H1 (cell line): ENCODE measurements at regions not wholly inside any gene's neighbourhood (a gene's known extent, or its start where the extent isn't known, plus 50 kb on each side); places are given as distances from the start of the nearest gene placed in this dataset.

Experiments used
- CTCF ChIA-PET: fragments of 300-600 bp; sonication (Branson Sonifier 250); formaldehyde crosslinking; loops from one replicate; lab custom pipeline; 2021; ENCODE audit not compliant: partially characterized antibody; lab: Charles Lee
- POLR2A ChIA-PET: fragments of 300-600 bp; sonication (Branson Sonifier 250); formaldehyde crosslinking; loops from one replicate; lab custom pipeline; 2021; ENCODE audit warnings: inconsistent platforms; ENCODE audit not compliant: partially characterized antibody; lab: Charles Lee
- DNase-seq, 2 experiments: peaks; one replicate each; pipeline versions ENCODE4 v3.0.0 to v3.0.0-alpha.2; 2010 to 2022; ENCODE audit warnings: low spot score in 2 of 2, low read depth in 1 of 2, mixed read lengths in 1 of 2
- FAIRE-seq: peaks from 2 replicates; lab custom pipeline; 2011; peaks lifted over from hg19 to GRCh38; lab: Jason Lieb, UNC
- H2AFZ ChIP-seq: 2 replicates; pipeline ENCODE4 v1.8.1; 2012; ENCODE audit warnings: low read length, inconsistent platforms
- H2AK5ac ChIP-seq: 2 replicates; pipeline ENCODE4 v1.6.1; 2013; ENCODE audit warnings: low read depth, low read length
- H2BK120ac ChIP-seq: replicated peaks from 2 replicates; pipeline ENCODE3; 2013; ENCODE audit warnings: low read depth, low read length, inconsistent platforms
- H2BK12ac ChIP-seq: 2 replicates; pipeline ENCODE4 v1.6.1; 2013; ENCODE audit warnings: low read depth, low read length
- H2BK15ac ChIP-seq: 2 replicates; pipeline ENCODE4 v1.6.1; 2013; ENCODE audit warnings: low read length
- H2BK20ac ChIP-seq: 2 replicates; pipeline ENCODE4 v1.6.1; 2013; ENCODE audit warnings: low read length
- H2BK5ac ChIP-seq: 2 replicates; pipeline ENCODE4 v1.6.1; 2013; ENCODE audit warnings: low read depth, low read length
- H3K14ac ChIP-seq: 2 replicates; pipeline ENCODE4 v1.6.1; 2013; ENCODE audit warnings: inconsistent platforms; ENCODE audit not compliant: insufficient read length
- H3K18ac ChIP-seq: 2 replicates; pipeline ENCODE4 v1.6.1; 2013; ENCODE audit warnings: low read length; ENCODE audit errors: extremely low read depth
- H3K23ac ChIP-seq: 2 replicates; pipeline ENCODE4 v1.6.1; 2013; ENCODE audit warnings: inconsistent platforms; ENCODE audit not compliant: insufficient read length
- H3K23me2 ChIP-seq: 2 replicates; pipeline ENCODE4 v1.6.1; 2013; ENCODE audit warnings: low read depth, low read length
- H3K27ac ChIP-seq: 2 replicates; pipeline ENCODE4 v1.6.1; 2011; ENCODE audit warnings: low read depth, low read length, inconsistent platforms
- H3K27me3 ChIP-seq, 4 experiments: replicated peaks in 1 of 4; 1 replicate in 1 of 4; 2 replicates in 3 of 4; pipeline versions ENCODE4 v1.6.1 to v1.8.1; 2011 to 2013; ENCODE audit warnings: low read length in 3 of 4, mild to moderate bottlenecking in 3 of 4, inconsistent platforms in 2 of 4, mixed read lengths in 2 of 4, moderate library complexity in 1 of 4; ENCODE audit not compliant: control insufficient read depth in 3 of 4, insufficient read depth in 3 of 4; ENCODE audit errors: extremely low read depth in 1 of 4
- H3K36me3 ChIP-seq, 4 experiments: 2 replicates each; pipeline versions ENCODE4 v1.6.1 to v1.8.1; 2011 to 2013; ENCODE audit warnings: mild to moderate bottlenecking in 4 of 4, low read length in 3 of 4, moderate library complexity in 2 of 4, control low read depth in 1 of 4, inconsistent platforms in 1 of 4; ENCODE audit not compliant: insufficient read depth in 4 of 4, control insufficient read depth in 2 of 4
- H3K4ac ChIP-seq: replicated peaks from 2 replicates; pipeline ENCODE3; 2013; ENCODE audit warnings: low read length, low read depth, mixed read lengths, inconsistent platforms; ENCODE audit not compliant: insufficient read length
- H3K4me1 ChIP-seq, 4 experiments: replicated peaks in 1 of 4; 1 replicate in 1 of 4; 2 replicates in 3 of 4; pipeline versions ENCODE4 v1.6.1 to v1.8.1; 2011 to 2013; ENCODE audit warnings: low read length in 3 of 4, inconsistent platforms in 2 of 4, mixed read lengths in 1 of 4; ENCODE audit not compliant: insufficient read depth in 4 of 4, control insufficient read depth in 3 of 4
- H3K4me2 ChIP-seq, 2 experiments: 2 replicates each; pipeline versions ENCODE4 v1.6.1 to v1.8.1; 2011 to 2013; ENCODE audit warnings: low read depth in 2 of 2, low read length in 2 of 2, control low read depth in 1 of 2, inconsistent platforms in 1 of 2, mild to moderate bottlenecking in 1 of 2; ENCODE audit not compliant: insufficient read depth in 1 of 2
- H3K4me3 ChIP-seq, 4 experiments: fragments of 200-600, 300-600 bp in 1 of 4; sonication (generic), shearing (Covaris generic), sonication (Bioruptor Twin) in 1 of 4; 2 replicates each; pipeline versions ENCODE4 v1.5.1 to v1.8.1; 2011 to 2016; ENCODE audit warnings: low read length in 4 of 4, low read depth in 3 of 4, control low read depth in 2 of 4, inconsistent platforms in 2 of 4, mild to moderate bottlenecking in 2 of 4, mixed read lengths in 1 of 4, moderate library complexity in 1 of 4; ENCODE audit not compliant: insufficient read depth in 2 of 4; ENCODE audit errors: extremely low read depth in 1 of 4
- H3K56ac ChIP-seq: replicated peaks from 2 replicates; pipeline ENCODE3; 2013; ENCODE audit warnings: low read depth, mild to moderate bottlenecking, mixed read lengths, low read length, inconsistent platforms; ENCODE audit not compliant: insufficient read length
- H3K79me1 ChIP-seq: 2 replicates; pipeline ENCODE4 v1.6.1; 2013; ENCODE audit warnings: low read depth, low read length, control low read depth
- H3K79me2 ChIP-seq, 2 experiments: 2 replicates each; pipeline versions ENCODE4 v1.6.1 to v1.8.1; 2012 to 2013; ENCODE audit warnings: low read length in 2 of 2, mild to moderate bottlenecking in 2 of 2, inconsistent platforms in 1 of 2; ENCODE audit not compliant: insufficient read depth in 2 of 2, control insufficient read depth in 1 of 2
- H3K9ac ChIP-seq, 4 experiments: replicated peaks in 1 of 4; 1 replicate in 1 of 4; 2 replicates in 3 of 4; pipeline versions ENCODE4 v1.6.1 to v1.8.1; 2011 to 2013; ENCODE audit warnings: low read depth in 3 of 4, low read length in 3 of 4, control low read depth in 2 of 4, mild to moderate bottlenecking in 2 of 4, moderate library complexity in 2 of 4, inconsistent platforms in 1 of 4; ENCODE audit errors: extremely low read depth in 1 of 4
- H3K9me3 ChIP-seq, 2 experiments: 2 replicates each; pipeline versions ENCODE4 v1.6.1 to v1.8.1; 2012 to 2013; ENCODE audit warnings: mild to moderate bottlenecking in 2 of 2, moderate library complexity in 2 of 2, control low read depth in 1 of 2, inconsistent platforms in 1 of 2, low read depth in 1 of 2, low read length in 1 of 2, mixed read lengths in 1 of 2; ENCODE audit not compliant: insufficient read depth in 2 of 2
- H4K20me1 ChIP-seq, 2 experiments: replicated peaks in 1 of 2; 2 replicates each; pipeline versions ENCODE3 to v1.8.1; 2011 to 2013; ENCODE audit warnings: inconsistent platforms in 2 of 2, low read length in 2 of 2, mild to moderate bottlenecking in 1 of 2; ENCODE audit not compliant: insufficient read depth in 2 of 2, control insufficient read depth in 1 of 2
- H4K5ac ChIP-seq: 2 replicates; pipeline ENCODE4 v1.6.1; 2013; ENCODE audit warnings: low read length, low read depth, mixed read lengths, inconsistent platforms; ENCODE audit not compliant: insufficient read length
- H4K8ac ChIP-seq: 2 replicates; pipeline ENCODE4 v1.8.0; 2013; ENCODE audit warnings: mild to moderate bottlenecking, moderate library complexity, low read length, inconsistent platforms; ENCODE audit not compliant: insufficient read depth; ENCODE audit errors: extremely low read depth
- H4K91ac ChIP-seq: replicated peaks from 2 replicates; pipeline ENCODE3; 2013; ENCODE audit warnings: low read length, mixed read lengths, inconsistent platforms; ENCODE audit not compliant: insufficient read length
- CBX5 ChIP-seq: fragments of 300-800, 300-1000 bp; sonication (generic); IDR thresholded peaks from 2 replicates; pipeline ENCODE4 v1.7.1; 2016; ENCODE audit warnings: antibody characterized with exemption, low read length, low read depth
- CTBP2 ChIP-seq: IDR thresholded peaks from 2 replicates; pipeline ENCODE4 v1.7.0; 2011; ENCODE audit warnings: borderline replicate concordance, mild to moderate bottlenecking, moderate library complexity, mixed read lengths, low read length; ENCODE audit not compliant: insufficient read depth, insufficient read length
- GTF2F1 ChIP-seq: IDR thresholded peaks from 2 replicates; pipeline ENCODE4 v1.6.1; 2012; ENCODE audit warnings: low read depth, low read length, improper control_type of control experiment, borderline replicate concordance
- MAFK ChIP-seq: IDR thresholded peaks from 2 replicates; pipeline ENCODE4 v1.6.1; 2012; ENCODE audit warnings: low read depth, mild to moderate bottlenecking, improper control_type of control experiment, low read length
- NANOG ChIP-seq: IDR thresholded peaks from 2 replicates; pipeline ENCODE4 v1.6.1; 2011; ENCODE audit warnings: low read length, low read depth, mild to moderate bottlenecking, inconsistent platforms; ENCODE audit not compliant: insufficient read depth, poor library complexity, severe bottlenecking
- POLR2A ChIP-seq, 2 experiments: IDR thresholded peaks; 1 replicate in 1 of 2; 2 replicates in 1 of 2; pipeline ENCODE4 v1.6.1; 2011; ENCODE audit warnings: low read depth in 2 of 2, low read length in 2 of 2, mild to moderate bottlenecking in 2 of 2; ENCODE audit errors: control extremely low read depth in 1 of 2
- RBBP5 ChIP-seq: IDR thresholded peaks from 2 replicates; pipeline ENCODE4 v1.7.1; 2012; ENCODE audit warnings: low read depth, mild to moderate bottlenecking, inconsistent platforms, low read length, moderate library complexity, borderline replicate concordance
- SAP30 ChIP-seq: fragments of 300-600 bp; sonication (generic); IDR thresholded peaks from 2 replicates; pipeline ENCODE4 v1.7.1; 2012; ENCODE audit warnings: low read length, moderate library complexity, mild to moderate bottlenecking, inconsistent platforms; ENCODE audit not compliant: insufficient read depth, insufficient replicate concordance
- SIX5 ChIP-seq: IDR thresholded peaks from 2 replicates; pipeline ENCODE4 v1.6.1; 2011; ENCODE audit warnings: mild to moderate bottlenecking, low read depth, low read length
- TBP ChIP-seq: IDR thresholded peaks from 2 replicates; pipeline ENCODE4 v1.6.1; 2011; ENCODE audit warnings: low read depth, low read length, improper control_type of control experiment
- WGBS, 2 experiments: shearing (Covaris generic) in 1 of 2; methylation state at CpG; one replicate each; pipeline versions ENCODE4 v1.1.6 to v1.1.7; 2013 to 2015; ENCODE audit warnings: low lambda C conversion rate in 2 of 2, mixed read lengths in 2 of 2, inconsistent platforms in 1 of 2, low coverage in 1 of 2, missing lambda C conversion rate in 1 of 2; ENCODE audit not compliant: insufficient replicate concordance in 2 of 2, insufficient coverage in 1 of 2, insufficient read length in 1 of 2; ENCODE audit errors: extremely low coverage in 1 of 2, missing lambda C conversion rate in 1 of 2; 5-methylcytosine and 5-hydroxymethylcytosine counted together

GRCh38 chrX:33357606-33358005 is 146.3 kb upstream of the DMD start:
- Histone ChIP-seq H2BK15ac (no peak overlapping the region), H3K27ac (no peak overlapping the region), H3K79me2 (no peaks in the 10 kb centered on the region), H4K91ac (no peak overlapping the region)
- TF ChIP-seq RBBP5: no peak
- no peak for TF ChIP-seq SAP30
- TF ChIP-seq TBP: no peak
- no peak for TF ChIP-seq SIX5
- no peak for TF ChIP-seq NANOG
- TF ChIP-seq CTBP2: no peak
- TF ChIP-seq CBX5: no peak
- TF ChIP-seq GTF2F1: no peak
- no peak for TF ChIP-seq MAFK
- no peak for TF ChIP-seq POLR2A (IDR thresholded peaks at IDR 0.05; ENCODE audit: control extremely low read depth in 1 of 2, low read depth in 2 of 2, low read length in 2 of 2)
- TF ChIP-seq, all 59 proteins: peak for 0
- POLR2A ChIA-PET: no interaction called here
- Histone ChIP-seq H2BK20ac (no peak overlapping the region), H2AFZ (no peak overlapping the region), H3K14ac (no peak overlapping the region), H3K4me2 (no peak overlapping the region), H3K9ac (no peak overlapping the region), H4K8ac (peak overlapping the region; percentile 5; the same call in 1 of the 2 replicates), H2BK5ac (no peak overlapping the region), H3K79me1 (no peaks in the 10 kb centered on the region), H3K4ac (no peak overlapping the region), H3K18ac (no peak overlapping the region), H2BK120ac (no peak overlapping the region), H3K4me1 (no peaks in the 10 kb centered on the region), H3K36me3 (no peaks in the 10 kb centered on the region), H3K27me3 (no peaks in the 10 kb centered on the region), H3K23me2 (no peaks in the 10 kb centered on the region), H3K56ac (no peak overlapping the region), H2BK12ac (no peak overlapping the region), H3K4me3 (no peak overlapping the region), H3K9me3 (no peaks in the 10 kb centered on the region), H4K5ac (no peak overlapping the region), H3K23ac (no peak overlapping the region), H4K20me1 (no peaks in the 10 kb centered on the region), H2AK5ac (no peak overlapping the region)
- DNase-seq: no peak
- FAIRE-seq: no peak
- CTCF ChIA-PET: interaction anchor here (0.6 kb wide), 1 partner anchor 12 kb away, joined by 3 read pairs; no protein-coding TSS in a partner anchor
- WGBS, 2 experiments: 94% methylated on average over 2 of the region's 3 CpGs; no CpG with 5 or more reads in 1 of the 2 experiments
